IMR-90 (cell line): ENCODE measurements at regions not wholly inside any gene's neighbourhood (a gene's known extent, or its start where the extent isn't known, plus 50 kb on each side); places are given as distances from the start of the nearest gene placed in this dataset.

ENCODE experiments used
- ATAC-seq: fragments of 200-7000 bp; cut with Tn5 transposase; 2 replicates; pipeline ENCODE4 v1.9.1; 2020; ENCODE audit warnings: low read depth, mild to moderate bottlenecking, moderate library complexity
- BruUV-seq: library from RNA; stranded (reverse); fragments of 400-500 nt; replicated peaks from 2 replicates; lab custom pipeline; 2021; lab: Mats Ljungman, UMichigan
- CTCF ChIA-PET: fragments of 300-600 bp; formaldehyde crosslinking; extraction: SDS; loops from one replicate; lab custom pipeline; 2021; ENCODE audit warnings: antibody characterized with exemption; lab: Yijun Ruan, JAX
- POLR2A ChIA-PET: fragments of 300-600 bp; sonication (Branson Sonifier 250); formaldehyde crosslinking; loops from one replicate; lab custom pipeline; 2022; ENCODE audit warnings: antibody characterized with exemption; ENCODE audit not compliant: unreplicated experiment; lab: Charles Lee
- DNase-seq: peaks from one replicate; pipeline ENCODE4 v3.0.0; 2013
- H2AFZ ChIP-seq: replicated peaks from 2 replicates; pipeline ENCODE3; 2013; ENCODE audit warnings: low read length, mild to moderate bottlenecking; ENCODE audit not compliant: poor library complexity
- H2AK5ac ChIP-seq: 2 replicates; pipeline ENCODE4 v1.6.1; 2013; ENCODE audit warnings: low read depth, low read length, inconsistent platforms
- H2AK9ac ChIP-seq: replicated peaks from 2 replicates; pipeline ENCODE3; 2013; ENCODE audit warnings: mild to moderate bottlenecking, low read depth, low read length, moderate library complexity; ENCODE audit not compliant: poor library complexity
- H2BK120ac ChIP-seq: 2 replicates; pipeline ENCODE4 v1.6.1; 2013; ENCODE audit warnings: low read depth, low read length, inconsistent platforms
- H2BK15ac ChIP-seq: 3 replicates; pipeline ENCODE4 v1.6.1; 2013; ENCODE audit warnings: low read depth, low read length, inconsistent platforms
- H2BK20ac ChIP-seq: 2 replicates; pipeline ENCODE4 v1.6.1; 2013; ENCODE audit warnings: low read depth, mild to moderate bottlenecking, inconsistent platforms, low read length, moderate library complexity
- H2BK5ac ChIP-seq: 2 replicates; pipeline ENCODE4 v1.6.1; 2013; ENCODE audit warnings: mild to moderate bottlenecking, low read depth, low read length, inconsistent platforms; ENCODE audit not compliant: poor library complexity, severe bottlenecking
- H3K14ac ChIP-seq: replicated peaks from 2 replicates; pipeline ENCODE4 v1.6.1; 2013; ENCODE audit warnings: low read depth, low read length, inconsistent platforms
- H3K18ac ChIP-seq: 2 replicates; pipeline ENCODE4 v1.6.1; 2013; ENCODE audit warnings: low read depth, low read length, control low read depth
- H3K23ac ChIP-seq: 2 replicates; pipeline ENCODE4 v1.6.1; 2013; ENCODE audit warnings: low read depth, low read length, inconsistent platforms
- H3K27ac ChIP-seq: 2 replicates; pipeline ENCODE4 v1.5.1; 2013; ENCODE audit warnings: mild to moderate bottlenecking, control low read depth, low read length; ENCODE audit not compliant: insufficient read depth
- H3K27me3 ChIP-seq: 2 replicates; pipeline ENCODE4 v1.6.1; 2013; ENCODE audit warnings: low read length; ENCODE audit not compliant: control insufficient read depth, insufficient read depth
- H3K36me3 ChIP-seq: 2 replicates; pipeline ENCODE4 v1.6.1; 2013; ENCODE audit warnings: low read length, mixed read lengths; ENCODE audit not compliant: control insufficient read depth, insufficient read depth
- H3K4ac ChIP-seq: 2 replicates; pipeline ENCODE4 v1.6.1; 2013; ENCODE audit warnings: low read depth, low read length, inconsistent platforms
- H3K4me1 ChIP-seq: 2 replicates; pipeline ENCODE4 v1.6.1; 2013; ENCODE audit warnings: low read length, mixed read lengths; ENCODE audit not compliant: control insufficient read depth, insufficient read depth
- H3K4me2 ChIP-seq: 2 replicates; pipeline ENCODE4 v1.6.1; 2013; ENCODE audit warnings: low read depth, mild to moderate bottlenecking, control low read depth, low read length, moderate library complexity
- H3K4me3 ChIP-seq: 2 replicates; pipeline ENCODE4 v1.5.1; 2013; ENCODE audit warnings: low read depth, mild to moderate bottlenecking, control low read depth, low read length, moderate library complexity; ENCODE audit not compliant: insufficient read depth
- H3K56ac ChIP-seq: 2 replicates; pipeline ENCODE4 v1.6.1; 2013; ENCODE audit warnings: low read length, inconsistent platforms; ENCODE audit not compliant: insufficient read depth; ENCODE audit errors: extremely low read depth
- H3K79me1 ChIP-seq, 2 experiments: 2 replicates each; pipeline ENCODE4 v1.6.1; 2013; ENCODE audit warnings: low read length in 2 of 2, inconsistent platforms in 1 of 2, low read depth in 1 of 2
- H3K9ac ChIP-seq: 2 replicates; pipeline ENCODE4 v1.6.1; 2013; ENCODE audit warnings: low read depth, low read length, control low read depth
- H3K9me1 ChIP-seq: 2 replicates; pipeline ENCODE4 v1.6.1; 2013; ENCODE audit warnings: low read length, inconsistent platforms; ENCODE audit not compliant: insufficient read depth
- H3K9me3 ChIP-seq: 2 replicates; pipeline ENCODE4 v1.6.1; 2013; ENCODE audit warnings: low read length; ENCODE audit not compliant: control insufficient read depth, insufficient read depth
- H4K20me1 ChIP-seq: 2 replicates; pipeline ENCODE4 v1.6.1; 2013; ENCODE audit warnings: low read length, inconsistent platforms; ENCODE audit not compliant: insufficient read depth
- H4K5ac ChIP-seq: 2 replicates; pipeline ENCODE4 v1.6.1; 2013; ENCODE audit warnings: mild to moderate bottlenecking, low read depth, low read length, control low read depth
- H4K8ac ChIP-seq, 2 experiments: 2 replicates each; pipeline ENCODE4 v1.6.1; 2013; ENCODE audit warnings: low read depth in 2 of 2, low read length in 2 of 2, control low read depth in 1 of 2, inconsistent platforms in 1 of 2
- H4K91ac ChIP-seq: 2 replicates; pipeline ENCODE4 v1.6.1; 2013; ENCODE audit warnings: low read depth, low read length, inconsistent platforms; ENCODE audit not compliant: insufficient read depth
- BHLHE40 ChIP-seq: fragments of 150-350 bp; IDR thresholded peaks from 2 replicates; pipeline ENCODE4 v1.6.1; 2016; ENCODE audit warnings: mild to moderate bottlenecking, low read depth, low read length
- CEBPB ChIP-seq: IDR thresholded peaks from 2 replicates; pipeline ENCODE4 v1.6.1; 2012; ENCODE audit warnings: low read depth, low read length, improper control_type of control experiment
- CHD1 ChIP-seq: IDR thresholded peaks from 2 replicates; pipeline ENCODE4 v1.6.1; 2012; ENCODE audit warnings: low read depth, low read length, improper control_type of control experiment
- CTCF ChIP-seq: conservative IDR thresholded peaks from 2 replicates; pipeline ENCODE4 v1.5.1; 2012; ENCODE audit warnings: mild to moderate bottlenecking, low read depth, low read length, improper control_type of control experiment
- ELK1 ChIP-seq: fragments of 150-350 bp; IDR thresholded peaks from 2 replicates; pipeline ENCODE4 v1.6.1; 2016; ENCODE audit warnings: low read depth, mild to moderate bottlenecking, low read length, moderate library complexity, borderline replicate concordance
- FOS ChIP-seq: fragments of 150-350 bp; IDR thresholded peaks from 2 replicates; pipeline ENCODE4 v1.6.1; 2016; ENCODE audit warnings: low read depth, low read length
- MAFK ChIP-seq: IDR thresholded peaks from 2 replicates; pipeline ENCODE4 v1.6.1; 2012; ENCODE audit warnings: low read depth, low read length, improper control_type of control experiment
- MAZ ChIP-seq: IDR thresholded peaks from 2 replicates; pipeline ENCODE4 v1.6.1; 2012; ENCODE audit warnings: low read depth, mild to moderate bottlenecking, low read length, improper control_type of control experiment, moderate library complexity, borderline replicate concordance
- MXI1 ChIP-seq: IDR thresholded peaks from 2 replicates; pipeline ENCODE4 v1.6.1; 2012; ENCODE audit warnings: low read depth, mild to moderate bottlenecking, low read length, moderate library complexity, borderline replicate concordance
- NFE2L2 ChIP-seq: fragments of 150-350 bp; IDR thresholded peaks from 2 replicates; pipeline ENCODE4 v1.6.1; 2016; ENCODE audit warnings: low read depth, mild to moderate bottlenecking, low read length
- POLR2A ChIP-seq: IDR thresholded peaks from 2 replicates; pipeline ENCODE4 v1.6.1; 2012; ENCODE audit warnings: mild to moderate bottlenecking, low read depth, low read length
- RAD21 ChIP-seq: IDR thresholded peaks from 2 replicates; pipeline ENCODE4 v1.6.1; 2012; ENCODE audit warnings: low read length, improper control_type of control experiment
- RCOR1 ChIP-seq: IDR thresholded peaks from 2 replicates; pipeline ENCODE4 v1.6.1; 2012; ENCODE audit warnings: mild to moderate bottlenecking, low read length, improper control_type of control experiment; ENCODE audit not compliant: insufficient replicate concordance
- RFX5 ChIP-seq: IDR thresholded peaks from 2 replicates; pipeline ENCODE4 v1.8.0; 2012; ENCODE audit warnings: low read depth, mild to moderate bottlenecking, low read length, moderate library complexity
- SMC3 ChIP-seq: fragments of 150-350 bp; IDR thresholded peaks from 2 replicates; pipeline ENCODE4 v1.6.1; 2016; ENCODE audit warnings: low read depth, mild to moderate bottlenecking, antibody characterized with exemption, low read length, moderate library complexity
- USF2 ChIP-seq: fragments of 150-350 bp; IDR thresholded peaks from 2 replicates; pipeline ENCODE4 v1.6.1; 2017; ENCODE audit warnings: mild to moderate bottlenecking, antibody characterized with exemption, low read length, low read depth
- WGBS, 2 experiments: methylation state at CpG; one replicate each; pipeline versions ENCODE4 v1.1.5 to v1.1.7; 2013; ENCODE audit warnings: missing lambda C conversion rate in 2 of 2; ENCODE audit not compliant: insufficient read length in 1 of 2; ENCODE audit errors: extremely low coverage in 2 of 2; 5-methylcytosine and 5-hydroxymethylcytosine counted together
- dilution Hi-C: fragments of 300-500 bp; cut with HindIII; formaldehyde crosslinking; loops from one replicate; pipeline ENCODE4 v1.14.3; 2018; ENCODE audit warnings: low sequenced_read_pairs; ENCODE audit not compliant: unreplicated experiment
- in situ Hi-C: fragments of 300-500 bp; cut with MboI; formaldehyde crosslinking; loops from 3 replicates; pipeline ENCODE4 v1.14.3; 2019; ENCODE audit warnings: low sequenced_read_pairs, inconsistent platforms, mixed read lengths
- intact Hi-C: fragments of 100-400 bp; cut with micrococcal nuclease; formaldehyde crosslinking; loops from 2 replicates; pipeline ENCODE4 v1.10.0; 2022

- CTCF ChIA-PET, result no interaction called here
Measured at GRCh38 chr7:63065684-63066083, 933.0 kb upstream of the ZNF722 start.

More at GRCh38 chr7:63065684-63066083, 933.0 kb upstream of the ZNF722 start:
- no peak overlapping the region for H4K5ac ChIP-seq
- H3K4me2 ChIP-seq, result no peak overlapping the region
- H3K9ac ChIP-seq, result no peak overlapping the region
- no peak overlapping the region for H2BK120ac ChIP-seq
- no peaks in the 10 kb centered on the region for H3K27me3 ChIP-seq
- H3K9me1 ChIP-seq, result no peaks in the 10 kb centered on the region
- TF ChIP-seq POLR2A, result no peak
- TF ChIP-seq CEBPB, result no peak
- no peak for TF ChIP-seq RCOR1
- no peak for TF ChIP-seq FOS
- TF ChIP-seq MXI1, result no peak
- no peak for TF ChIP-seq MAFK
- no peak for TF ChIP-seq SMC3
- TF ChIP-seq ELK1, result no peak
- TF ChIP-seq CHD1, result no peak
- TF ChIP-seq RFX5, result no peak
- no peak for TF ChIP-seq RAD21
- no peak for TF ChIP-seq NFE2L2
- TF ChIP-seq USF2, result no peak
- no peak for TF ChIP-seq MAZ
- TF ChIP-seq CTCF, result no peak
- no peak for TF ChIP-seq BHLHE40
- H3K4me1 ChIP-seq, result no peaks in the 10 kb centered on the region
- peaks cover 7% of the 10 kb centered on the region; the same call in 1 of the 2 replicates for H3K9me3 ChIP-seq
- H2AFZ ChIP-seq, result no peak overlapping the region
- no peak overlapping the region for H3K4ac ChIP-seq
- POLR2A ChIA-PET, result no interaction called here
- ATAC-seq (no peak), DNase-seq (no peak)
- no peak overlapping the region for H2AK9ac ChIP-seq
- BruUV-seq, result no TSS peak
- intact Hi-C loops (no loop called here), dilution Hi-C loops (no loop called here), in situ Hi-C loops (no loop called here)
- no peak overlapping the region for H3K4me3 ChIP-seq
- WGBS, 2 experiments, result no CpG with 5 or more reads among the region's 2 CpGs
- no peak overlapping the region for H4K91ac ChIP-seq
- H3K79me1 ChIP-seq, result no peaks in the 10 kb centered on the region
- H3K18ac ChIP-seq, result no peak overlapping the region
- H3K36me3 ChIP-seq, result no peaks in the 10 kb centered on the region
- H2AK5ac ChIP-seq, result no peak overlapping the region
- no peak overlapping the region for H3K14ac ChIP-seq
- H3K56ac ChIP-seq, result no peak overlapping the region
- H2BK15ac ChIP-seq, result no peak overlapping the region
- no peak overlapping the region for H2BK5ac ChIP-seq
- no peaks in the 10 kb centered on the region for H4K20me1 ChIP-seq
- no peak overlapping the region for H3K23ac ChIP-seq
- H3K27ac ChIP-seq, result no peak overlapping the region
- no peak overlapping the region for H2BK20ac ChIP-seq
- H4K8ac ChIP-seq, result no peak overlapping the region
